Stomach (tissue), 4 donors: ENCODE measurements at regions not wholly inside any gene's neighbourhood (a gene's known extent, or its start where the extent isn't known, plus 50 kb on each side); places are given as distances from the start of the nearest gene placed in this dataset.

Experiments used
- POLR2A ChIP-seq, 4 donors: fragments of 450-650 bp; IDR thresholded peaks; one replicate each; pipeline ENCODE4 v1.6.1; 2016; ENCODE audit warnings: antibody characterized with exemption in 4 of 4, control low read depth in 2 of 4, mild to moderate bottlenecking in 1 of 4, moderate library complexity in 1 of 4
- TF ChIP-seq, protein P1 (sequence below), 7 experiments: fragments of 450-650 bp in 4 of 7; fragments of 200-600 bp in 3 of 7; sonication (generic) in 3 of 7; IDR thresholded peaks; one replicate each; pipeline ENCODE4 v1.5.1; 2016 to 2019; ENCODE audit warnings: antibody characterized with exemption in 7 of 7, control low read depth in 2 of 7, mild to moderate bottlenecking in 1 of 7

DNA sequence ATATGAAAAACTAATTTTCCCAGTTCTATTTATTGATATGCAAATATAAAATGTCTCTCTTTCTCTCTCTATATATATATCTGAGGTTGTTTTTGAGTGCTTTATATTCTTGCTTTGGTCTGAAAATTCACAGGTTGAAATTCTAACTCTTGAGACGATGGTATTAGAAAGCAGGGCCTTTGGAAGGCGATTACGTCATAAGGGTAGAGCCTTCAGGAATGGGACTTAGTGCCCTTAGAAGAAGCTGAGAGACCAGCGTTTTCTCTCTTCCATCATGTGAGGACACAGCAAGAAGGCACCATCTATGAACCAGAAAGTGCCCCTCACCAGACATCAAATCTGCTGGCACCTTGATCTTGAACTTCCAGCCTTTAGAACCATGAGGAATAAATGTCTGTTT, 57.4 kb upstream of the PAXBP1 start:
- TF ChIP-seq, protein P1, sequence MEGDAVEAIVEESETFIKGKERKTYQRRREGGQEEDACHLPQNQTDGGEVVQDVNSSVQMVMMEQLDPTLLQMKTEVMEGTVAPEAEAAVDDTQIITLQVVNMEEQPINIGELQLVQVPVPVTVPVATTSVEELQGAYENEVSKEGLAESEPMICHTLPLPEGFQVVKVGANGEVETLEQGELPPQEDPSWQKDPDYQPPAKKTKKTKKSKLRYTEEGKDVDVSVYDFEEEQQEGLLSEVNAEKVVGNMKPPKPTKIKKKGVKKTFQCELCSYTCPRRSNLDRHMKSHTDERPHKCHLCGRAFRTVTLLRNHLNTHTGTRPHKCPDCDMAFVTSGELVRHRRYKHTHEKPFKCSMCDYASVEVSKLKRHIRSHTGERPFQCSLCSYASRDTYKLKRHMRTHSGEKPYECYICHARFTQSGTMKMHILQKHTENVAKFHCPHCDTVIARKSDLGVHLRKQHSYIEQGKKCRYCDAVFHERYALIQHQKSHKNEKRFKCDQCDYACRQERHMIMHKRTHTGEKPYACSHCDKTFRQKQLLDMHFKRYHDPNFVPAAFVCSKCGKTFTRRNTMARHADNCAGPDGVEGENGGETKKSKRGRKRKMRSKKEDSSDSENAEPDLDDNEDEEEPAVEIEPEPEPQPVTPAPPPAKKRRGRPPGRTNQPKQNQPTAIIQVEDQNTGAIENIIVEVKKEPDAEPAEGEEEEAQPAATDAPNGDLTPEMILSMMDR (IDR thresholded peaks at IDR 0.05) = no peak
- no peak for TF ChIP-seq POLR2A (IDR thresholded peaks at IDR 0.05)
